ENCODE measurements at regions not wholly inside any gene's neighbourhood (a gene's known extent, or its start where the extent isn't known, plus 50 kb on each side); places are given as distances from the start of the nearest gene placed in this dataset.

DNA sequence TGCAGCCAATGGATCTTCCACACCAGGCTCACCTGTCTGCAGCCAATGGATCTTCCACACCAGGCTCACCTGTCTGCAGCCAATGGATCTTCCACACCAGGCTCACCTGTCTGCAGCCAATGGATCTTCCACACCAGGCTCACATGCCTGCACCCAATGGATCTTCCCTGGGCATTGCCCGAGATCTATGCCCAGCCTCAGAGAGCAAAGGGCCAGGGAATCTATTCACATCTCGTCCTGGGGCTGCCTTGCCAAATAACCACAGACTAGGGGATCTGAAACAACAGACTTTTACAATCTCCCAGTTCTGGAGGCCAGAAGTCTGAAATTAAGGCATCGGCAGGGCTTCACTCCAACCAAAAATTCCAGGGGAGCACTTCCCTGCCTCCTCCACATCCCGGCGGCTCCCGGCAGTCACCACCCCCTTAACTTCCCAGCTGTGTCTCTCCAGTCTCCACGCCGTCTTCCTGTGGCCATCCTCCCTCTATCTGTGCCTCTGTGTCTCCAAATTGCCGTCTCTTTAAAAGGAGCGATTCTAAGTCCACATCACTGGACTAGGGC is 92.4 kb upstream of the PPP2R2D start:
- Histone ChIP-seq H3K4me1 (ENCODE audit: control insufficient read depth, extremely low read depth, insufficient read depth, low read length) (no peaks in the 10 kb centered on the region), H3K9me1 (replicated peaks; ENCODE audit: control insufficient read depth, extremely low read depth, insufficient read depth, low read length) (no peaks in the 10 kb centered on the region), H3K4me2 (ENCODE audit: insufficient read depth, low read length) (no peak overlapping the region), H2AFZ (ENCODE audit: low read depth, low read length) (no peak overlapping the region), H3K79me2 (ENCODE audit: control insufficient read depth, insufficient read depth, low read length) (no peaks in the 10 kb centered on the region), H3K27me3 (ENCODE audit: control insufficient read depth in 2 of 2, insufficient read depth in 2 of 2, low read length in 2 of 2) (no peaks in the 10 kb centered on the region), H3K9me3 (replicated peaks; ENCODE audit: control insufficient read depth, insufficient read depth, low read length) (no peaks in the 10 kb centered on the region), H3K27ac (ENCODE audit: insufficient read depth, low read depth, low read length) (no peak overlapping the region), H4K20me1 (replicated peaks; ENCODE audit: control insufficient read depth, extremely low read depth, insufficient read depth, low read length) (no peaks in the 10 kb centered on the region), H3K4me3 (replicated peaks in 1 of 3; ENCODE audit: insufficient read depth in 1 of 3, low read depth in 1 of 3, low read length in 3 of 3) (no peak overlapping the region), H3K36me3 (ENCODE audit: control insufficient read depth in 2 of 2, extremely low read depth in 1 of 2, insufficient read depth in 2 of 2, low read length in 2 of 2) (no peaks in the 10 kb centered on the region), H3K9ac (replicated peaks; ENCODE audit: extremely low read depth, insufficient read depth, low read length) (no peak overlapping the region)
- TF ChIP-seq FOS (IDR thresholded peaks at IDR 0.05; ENCODE audit: borderline replicate concordance, insufficient read depth, low read length) (no peak), GATA2 (IDR thresholded peaks at IDR 0.05; ENCODE audit: insufficient read depth, insufficient read length, low read depth, low read length) (no peak), JUN (IDR thresholded peaks at IDR 0.05; ENCODE audit: borderline replicate concordance, insufficient read depth, insufficient read length, low read depth) (no peak), POLR2AphosphoS5 (IDR thresholded peaks at IDR 0.05; ENCODE audit: insufficient read depth, low read depth, low read length) (no peak), EZH2 (IDR thresholded peaks at IDR 0.05; ENCODE audit: borderline replicate concordance, low read depth, low read length, severe bottlenecking) (no peak), POLR2A (IDR thresholded peaks at IDR 0.05; ENCODE audit: low read depth, low read length) (no peak), MYC (IDR thresholded peaks at IDR 0.05; ENCODE audit: low read depth, low read length) (no peak)
- TF ChIP-seq, protein P1, sequence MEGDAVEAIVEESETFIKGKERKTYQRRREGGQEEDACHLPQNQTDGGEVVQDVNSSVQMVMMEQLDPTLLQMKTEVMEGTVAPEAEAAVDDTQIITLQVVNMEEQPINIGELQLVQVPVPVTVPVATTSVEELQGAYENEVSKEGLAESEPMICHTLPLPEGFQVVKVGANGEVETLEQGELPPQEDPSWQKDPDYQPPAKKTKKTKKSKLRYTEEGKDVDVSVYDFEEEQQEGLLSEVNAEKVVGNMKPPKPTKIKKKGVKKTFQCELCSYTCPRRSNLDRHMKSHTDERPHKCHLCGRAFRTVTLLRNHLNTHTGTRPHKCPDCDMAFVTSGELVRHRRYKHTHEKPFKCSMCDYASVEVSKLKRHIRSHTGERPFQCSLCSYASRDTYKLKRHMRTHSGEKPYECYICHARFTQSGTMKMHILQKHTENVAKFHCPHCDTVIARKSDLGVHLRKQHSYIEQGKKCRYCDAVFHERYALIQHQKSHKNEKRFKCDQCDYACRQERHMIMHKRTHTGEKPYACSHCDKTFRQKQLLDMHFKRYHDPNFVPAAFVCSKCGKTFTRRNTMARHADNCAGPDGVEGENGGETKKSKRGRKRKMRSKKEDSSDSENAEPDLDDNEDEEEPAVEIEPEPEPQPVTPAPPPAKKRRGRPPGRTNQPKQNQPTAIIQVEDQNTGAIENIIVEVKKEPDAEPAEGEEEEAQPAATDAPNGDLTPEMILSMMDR (IDR thresholded peaks at IDR 0.05; ENCODE audit: extremely low read depth in 1 of 2, insufficient read depth in 1 of 2, low read depth in 1 of 2, low read length in 2 of 2): no peak
- TF ChIP-seq, protein P2, sequence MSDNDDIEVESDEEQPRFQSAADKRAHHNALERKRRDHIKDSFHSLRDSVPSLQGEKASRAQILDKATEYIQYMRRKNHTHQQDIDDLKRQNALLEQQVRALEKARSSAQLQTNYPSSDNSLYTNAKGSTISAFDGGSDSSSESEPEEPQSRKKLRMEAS (IDR thresholded peaks at IDR 0.05; ENCODE audit: insufficient read depth, insufficient read length): no peak
- DNase-seq (ENCODE audit: low read depth, low spot score): no peak
- no peak for FAIRE-seq
- ChIA-PET POLR2A (no interaction called here), CTCF (no interaction called here)
- dilution Hi-C loops (cut with MboI; ENCODE audit: extremely low pct_ligation_motif_present, low sequenced_read_pairs) (no loop called here), intact Hi-C loops (cut with micrococcal nuclease) (no loop called here)
- no TSS peak for BruUV-seq (replicated peaks)
